ENCODE measurements at regions not wholly inside any gene's neighbourhood (a gene's known extent, or its start where the extent isn't known, plus 50 kb on each side); places are given as distances from the start of the nearest gene placed in this dataset.

- no peak for DNase-seq
- no peaks in the 10 kb centered on the region for H3K36me3 Mint-ChIP-seq (ENCODE audit: low read depth)
- H3K9me3 Mint-ChIP-seq: no peaks in the 10 kb centered on the region; the same call in 1 of the 2 replicates
- H3K27ac Mint-ChIP-seq: no peak overlapping the region
- no peak overlapping the region for H3K4me3 Mint-ChIP-seq
- peaks cover 8% of the 10 kb centered on the region for H3K4me1 Mint-ChIP-seq (ENCODE audit: low read depth)
- TF ChIP-seq, protein P1, sequence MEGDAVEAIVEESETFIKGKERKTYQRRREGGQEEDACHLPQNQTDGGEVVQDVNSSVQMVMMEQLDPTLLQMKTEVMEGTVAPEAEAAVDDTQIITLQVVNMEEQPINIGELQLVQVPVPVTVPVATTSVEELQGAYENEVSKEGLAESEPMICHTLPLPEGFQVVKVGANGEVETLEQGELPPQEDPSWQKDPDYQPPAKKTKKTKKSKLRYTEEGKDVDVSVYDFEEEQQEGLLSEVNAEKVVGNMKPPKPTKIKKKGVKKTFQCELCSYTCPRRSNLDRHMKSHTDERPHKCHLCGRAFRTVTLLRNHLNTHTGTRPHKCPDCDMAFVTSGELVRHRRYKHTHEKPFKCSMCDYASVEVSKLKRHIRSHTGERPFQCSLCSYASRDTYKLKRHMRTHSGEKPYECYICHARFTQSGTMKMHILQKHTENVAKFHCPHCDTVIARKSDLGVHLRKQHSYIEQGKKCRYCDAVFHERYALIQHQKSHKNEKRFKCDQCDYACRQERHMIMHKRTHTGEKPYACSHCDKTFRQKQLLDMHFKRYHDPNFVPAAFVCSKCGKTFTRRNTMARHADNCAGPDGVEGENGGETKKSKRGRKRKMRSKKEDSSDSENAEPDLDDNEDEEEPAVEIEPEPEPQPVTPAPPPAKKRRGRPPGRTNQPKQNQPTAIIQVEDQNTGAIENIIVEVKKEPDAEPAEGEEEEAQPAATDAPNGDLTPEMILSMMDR (IDR thresholded peaks at IDR 0.05): no peak
- H3K27me3 Mint-ChIP-seq (ENCODE audit: insufficient read depth): peaks cover 3% of the 10 kb centered on the region; the same call in 1 of the 2 replicates
Measured at GRCh38 chr5:67319935-67320725, 123.5 kb upstream of the CD180 start.

DNA sequence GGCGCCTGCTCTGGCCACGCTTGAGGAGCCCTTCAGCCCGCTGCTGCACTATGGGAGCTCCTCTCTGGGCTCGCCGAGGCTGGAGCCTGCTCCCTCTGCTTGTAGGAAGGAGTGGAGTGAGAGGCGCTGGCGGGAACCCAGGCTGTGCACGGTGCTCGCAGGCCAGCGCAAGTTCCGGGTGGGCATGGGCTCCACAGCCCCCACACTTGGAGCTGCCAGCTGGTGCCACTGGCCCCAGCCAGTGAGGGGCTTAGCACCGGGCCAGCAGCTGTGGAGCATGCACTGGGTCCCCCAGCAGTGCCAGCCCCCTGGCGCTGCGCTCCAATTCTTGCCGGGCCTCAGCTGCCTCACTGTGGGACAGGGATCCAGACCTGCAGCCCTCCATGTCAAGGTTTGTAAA, 122.1 kb upstream of the CD180 start:
- H3K4me3 Mint-ChIP-seq: no peak overlapping the region
- peaks cover 10% of the 10 kb centered on the region for H3K4me1 Mint-ChIP-seq (ENCODE audit: low read depth)
- H3K36me3 Mint-ChIP-seq (ENCODE audit: low read depth): no peaks in the 10 kb centered on the region
- peaks cover 3% of the 10 kb centered on the region; the same call in 1 of the 2 replicates for H3K27me3 Mint-ChIP-seq (ENCODE audit: insufficient read depth)
- no peaks in the 10 kb centered on the region; the same call in 1 of the 2 replicates for H3K9me3 Mint-ChIP-seq
- TF ChIP-seq, protein P1 (IDR thresholded peaks at IDR 0.05): no peak
- H3K27ac Mint-ChIP-seq: no peak overlapping the region
- no peak for DNase-seq

- no peak overlapping the region for H3K27ac Mint-ChIP-seq
- no peak for DNase-seq
- H3K4me3 Mint-ChIP-seq: no peak overlapping the region
- peaks cover 10% of the 10 kb centered on the region for H3K4me1 Mint-ChIP-seq (ENCODE audit: low read depth)
- no peaks in the 10 kb centered on the region; the same call in 1 of the 2 replicates for H3K9me3 Mint-ChIP-seq
- H3K36me3 Mint-ChIP-seq (ENCODE audit: low read depth): no peaks in the 10 kb centered on the region
- TF ChIP-seq, protein P1 (IDR thresholded peaks at IDR 0.05): no peak
- peaks cover 3% of the 10 kb centered on the region; the same call in 1 of the 2 replicates for H3K27me3 Mint-ChIP-seq (ENCODE audit: insufficient read depth)
Measured at GRCh38 chr5:67317603-67318002, 121.0 kb upstream of the CD180 start.

DNA sequence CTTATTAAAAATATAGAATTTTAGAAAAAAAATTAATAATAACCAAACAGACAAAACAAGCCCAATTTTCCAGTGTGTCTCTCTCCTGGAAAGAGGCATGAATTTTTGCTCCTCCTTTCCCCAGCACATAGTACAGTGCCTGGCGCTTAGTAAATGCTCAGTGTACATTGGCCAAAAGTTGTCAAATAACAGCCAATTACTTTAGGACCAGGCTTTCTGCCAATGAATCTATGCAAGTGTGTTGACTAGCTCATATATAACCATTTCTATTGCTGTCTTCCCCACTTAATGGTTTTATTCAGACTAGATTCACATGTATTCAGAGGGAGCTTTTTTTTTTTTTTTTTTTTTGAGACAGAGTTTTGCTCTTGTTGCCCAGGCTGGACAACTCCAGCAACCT, 120.1 kb upstream of the CD180 start:
- Mint-ChIP-seq H3K9me3 (no peaks in the 10 kb centered on the region; the same call in 1 of the 2 replicates), H3K27ac (no peak overlapping the region), H3K27me3 (ENCODE audit: insufficient read depth) (peaks cover 3% of the 10 kb centered on the region), H3K4me1 (ENCODE audit: low read depth) (peaks cover 10% of the 10 kb centered on the region), H3K4me3 (no peak overlapping the region), H3K36me3 (ENCODE audit: low read depth) (no peaks in the 10 kb centered on the region)
- TF ChIP-seq, protein P1 (IDR thresholded peaks at IDR 0.05): no peak
- DNase-seq: no peak

GRCh38 chr5:67315082-67315989, 118.7 kb upstream of the CD180 start:
- Mint-ChIP-seq H3K4me3 (peak overlapping the region; percentile 21; the same call in 1 of the 2 replicates), H3K9me3 (no peaks in the 10 kb centered on the region; the same call in 1 of the 2 replicates), H3K4me1 (ENCODE audit: low read depth) (peaks cover 10% of the 10 kb centered on the region), H3K36me3 (ENCODE audit: low read depth) (no peaks in the 10 kb centered on the region), H3K27ac (peak overlapping the region; percentile 7; the same call in 1 of the 2 replicates), H3K27me3 (ENCODE audit: insufficient read depth) (no peaks in the 10 kb centered on the region; the same call in 1 of the 2 replicates)
- DNase-seq: no peak
- TF ChIP-seq, protein P1 (IDR thresholded peaks at IDR 0.05): no peak

Data from HFFc6 (cell line).